T-helper 2 cell (primary cell): ENCODE measurements at regions not wholly inside any gene's neighbourhood (a gene's known extent, or its start where the extent isn't known, plus 50 kb on each side); places are given as distances from the start of the nearest gene placed in this dataset.
"Not testable (repeated sequence)": the region's sequence is repeated elsewhere in the genome, so short reads cannot be mapped to it uniquely, and the experiment has no call there.

Experiments
- DNase-seq, 5 experiments: peaks; one replicate each; pipeline versions ENCODE4 v3.0.0 to v3.0.0-alpha.2; 2012 to 2022

DNA sequence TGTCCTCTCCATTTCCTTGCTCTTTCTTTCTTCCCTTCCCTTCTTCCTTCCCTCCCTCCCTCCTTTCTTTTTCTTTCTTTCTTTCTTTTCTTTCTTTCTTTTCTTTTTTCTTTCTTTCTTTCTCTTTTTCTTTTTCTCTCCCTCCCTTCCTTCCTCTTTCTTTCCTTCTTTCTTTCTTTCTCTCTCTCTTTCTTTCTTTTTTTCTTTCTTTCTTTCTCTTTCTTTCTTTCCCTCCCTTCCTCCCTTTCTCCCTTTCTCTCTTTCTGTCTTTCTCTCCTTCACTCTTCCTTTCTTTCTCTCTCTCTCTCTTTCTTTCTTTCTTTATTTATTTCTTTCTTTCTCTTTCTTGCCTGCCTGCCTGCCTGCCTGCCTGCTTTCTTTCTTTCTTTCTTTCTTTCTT, 326.8 kb upstream of the ONECUT1 start:
- DNase-seq: not testable (repeated sequence)

DNA sequence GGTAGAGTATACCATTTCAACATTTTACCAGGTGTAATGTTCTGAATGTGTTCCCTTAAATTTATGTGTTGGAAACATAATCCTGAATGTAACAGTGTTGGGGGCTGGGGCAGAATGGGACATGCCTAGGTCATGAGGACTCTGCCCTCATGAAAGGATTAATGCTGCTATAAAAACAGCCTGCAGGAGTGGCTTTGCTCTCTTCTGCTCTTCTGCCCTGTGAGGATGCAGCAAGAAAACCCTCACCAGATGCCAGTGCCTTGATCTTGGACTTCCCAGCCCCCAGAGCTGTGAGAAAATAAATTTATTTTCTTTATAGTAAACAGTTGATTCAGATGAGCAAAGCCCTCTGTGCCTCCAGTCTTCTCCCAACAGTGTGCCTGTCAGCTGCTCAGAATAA, 326.0 kb upstream of the ONECUT1 start:
- DNase-seq: no peak

DNA sequence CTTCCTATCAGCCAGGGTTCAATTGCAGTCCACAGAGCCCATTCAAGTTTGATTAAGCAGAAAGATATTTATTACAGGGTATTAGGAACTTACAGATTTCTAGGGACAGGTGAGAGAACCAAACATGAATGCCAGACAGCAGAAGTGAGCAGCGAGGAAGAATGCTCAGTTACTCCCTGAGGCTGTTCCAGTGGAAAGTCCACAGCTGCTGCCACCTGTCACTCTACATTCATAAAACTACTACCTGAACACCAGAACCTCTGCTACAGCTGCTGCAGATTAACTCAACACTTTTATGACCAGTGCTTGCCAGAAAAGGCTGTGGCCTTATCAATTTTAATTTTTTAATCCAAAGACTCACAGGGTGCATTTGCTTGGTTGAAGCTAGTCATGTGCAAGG, 325.4 kb upstream of the ONECUT1 start:
- DNase-seq: no peak

DNA sequence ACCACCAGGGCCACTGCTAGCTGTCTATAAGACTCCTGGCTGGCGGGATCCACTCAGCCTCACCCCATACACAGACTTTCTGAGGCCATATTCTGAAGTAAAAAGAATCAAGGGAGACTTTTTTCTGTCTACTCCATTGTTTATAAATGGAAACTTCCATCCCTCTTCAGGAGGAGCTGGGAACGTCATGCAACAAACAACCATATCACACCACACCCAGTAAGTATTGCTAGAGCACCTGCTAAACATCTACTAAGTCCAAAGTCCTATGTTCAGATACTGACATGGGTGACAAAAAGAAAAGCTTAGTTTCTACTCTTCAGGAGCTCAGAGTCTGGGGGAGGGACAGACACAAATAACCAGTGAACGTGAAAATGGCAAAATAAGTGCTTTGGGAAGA, 324.8 kb upstream of the ONECUT1 start:
- DNase-seq: no peak

DNA sequence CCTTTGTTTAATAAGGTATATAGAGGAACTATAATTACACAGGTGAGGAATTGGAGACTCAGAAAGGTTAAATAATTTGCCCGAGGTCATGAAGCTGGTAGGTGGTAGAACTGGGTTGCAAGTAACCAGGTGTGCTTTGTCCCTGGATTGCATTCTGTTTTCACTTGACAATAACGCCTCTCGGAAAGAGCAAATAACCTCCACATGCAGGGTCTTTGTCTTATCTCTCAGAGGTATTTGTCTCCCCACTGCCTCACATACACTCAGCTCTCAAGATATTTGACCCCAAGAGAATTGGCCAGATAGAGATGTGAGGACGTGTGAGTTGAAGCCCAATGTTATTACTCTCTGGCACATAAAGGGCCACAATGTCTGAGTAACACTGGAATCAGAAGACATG, 320.9 kb upstream of the ONECUT1 start:
- no peak for DNase-seq

DNA sequence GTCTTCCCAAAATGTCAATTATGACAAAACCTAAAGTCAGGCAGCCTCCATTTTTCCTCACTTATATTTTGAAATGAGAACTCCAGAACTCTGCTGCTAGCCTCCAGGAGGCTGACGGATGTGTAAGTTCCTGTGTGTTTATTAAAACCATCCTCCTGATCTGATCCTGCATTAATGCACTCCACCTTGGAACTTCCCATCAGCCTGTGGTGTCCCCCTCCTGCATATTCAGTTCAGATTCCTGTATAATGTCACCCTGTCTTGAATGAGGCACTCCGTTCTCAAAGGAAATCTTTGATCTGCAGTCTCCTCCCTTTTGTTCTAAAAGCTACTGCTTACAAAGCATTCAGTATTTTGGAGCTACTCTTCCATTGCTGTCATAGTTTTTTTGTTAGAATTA, 318.2 kb upstream of the ONECUT1 start:
- no peak for DNase-seq

DNA sequence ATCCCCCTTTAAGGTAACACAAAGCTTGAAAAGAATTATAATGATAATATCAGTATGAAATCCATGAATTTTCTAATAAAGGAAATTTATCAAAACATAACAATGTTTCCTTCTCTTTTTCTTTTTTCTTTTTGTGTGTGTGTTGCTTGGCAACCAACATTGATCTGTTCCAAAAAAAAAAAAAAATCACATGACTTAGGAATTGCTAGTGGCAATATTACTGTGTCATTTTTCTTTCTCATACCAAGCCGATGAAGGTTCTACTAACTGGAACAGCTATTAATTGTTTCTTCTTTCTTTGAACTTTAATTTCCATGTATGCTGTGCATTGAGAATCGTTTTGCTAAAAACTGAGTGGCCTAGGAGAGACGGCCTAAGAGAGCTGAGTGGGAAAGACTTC, 317.7 kb upstream of the ONECUT1 start:
- no peak for DNase-seq

DNA sequence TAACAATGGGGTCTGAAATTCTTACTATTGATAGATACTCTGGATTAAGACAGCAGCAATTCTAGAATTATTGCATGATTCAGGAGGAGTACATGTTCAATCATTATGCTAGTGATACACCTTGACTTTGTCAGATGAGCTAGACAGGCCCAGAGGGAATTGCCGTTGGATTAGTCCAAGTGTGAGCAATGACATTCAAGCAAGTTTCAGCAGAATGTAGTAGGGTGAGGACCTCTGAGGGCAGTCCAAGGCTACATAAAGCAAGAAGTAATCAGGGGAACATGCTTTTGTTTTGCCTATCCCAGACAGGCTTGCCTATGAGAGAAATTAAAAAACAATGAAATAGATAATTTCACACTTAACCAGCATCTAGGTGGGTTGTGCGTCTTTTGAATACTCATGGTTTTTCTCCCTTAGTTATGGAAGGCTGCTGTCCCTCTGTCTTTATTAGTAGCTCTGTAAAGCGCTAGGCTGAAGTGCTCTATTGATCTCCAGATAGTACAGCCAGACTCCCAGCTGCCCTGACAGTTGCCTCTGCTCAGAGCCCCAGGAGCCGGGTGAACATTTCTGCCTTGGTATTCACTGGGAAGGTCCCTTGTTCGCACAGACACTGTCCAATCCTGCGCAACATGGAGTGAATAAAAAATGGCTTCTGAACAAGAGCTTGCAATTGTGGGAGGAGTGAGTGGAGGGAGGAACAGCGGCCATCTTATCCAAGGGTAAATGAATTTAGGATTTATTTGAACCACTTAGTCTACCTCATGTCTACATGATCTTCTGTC, 316.6 kb upstream of the ONECUT1 start:
- no peak for DNase-seq

DNA sequence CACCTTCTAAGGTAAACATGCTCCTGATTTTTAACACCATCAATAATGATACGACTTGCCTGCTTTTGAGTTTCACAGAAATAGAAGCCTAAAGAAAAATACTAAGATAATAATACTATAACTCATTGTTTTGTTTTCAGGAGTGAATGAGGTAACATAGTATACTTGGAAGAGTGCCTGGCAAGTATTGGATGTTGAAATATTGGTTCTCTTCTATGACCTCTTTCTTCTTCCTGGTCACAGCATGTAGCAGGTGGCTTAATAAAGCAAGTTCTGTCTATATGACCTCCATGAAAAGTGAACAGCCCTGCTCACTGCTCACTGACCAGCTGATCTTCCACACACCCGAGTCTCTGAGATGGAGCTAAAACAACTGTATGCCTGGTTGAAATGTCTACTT, 312.3 kb upstream of the ONECUT1 start:
- DNase-seq: no peak

DNA sequence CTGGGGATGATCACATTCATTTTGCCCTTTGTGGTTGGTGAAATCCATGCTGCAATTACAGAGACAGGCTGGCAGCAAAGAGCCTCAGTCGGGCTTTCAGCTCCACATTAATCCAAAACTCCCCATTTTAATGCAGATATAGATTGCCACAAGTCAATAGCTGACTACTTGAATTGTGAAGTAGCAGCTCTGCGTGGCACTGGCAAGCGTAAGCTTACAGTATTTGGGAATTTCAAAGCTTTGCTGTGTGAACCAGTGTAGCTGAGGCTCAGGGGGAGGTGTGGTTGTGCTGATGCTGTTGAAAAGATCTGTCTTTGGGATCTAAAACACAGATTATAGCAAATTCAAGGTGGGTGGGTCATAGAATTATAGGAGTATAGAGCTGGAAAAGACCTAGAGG, 290.3 kb upstream of the ONECUT1 start:
- no peak for DNase-seq

DNA sequence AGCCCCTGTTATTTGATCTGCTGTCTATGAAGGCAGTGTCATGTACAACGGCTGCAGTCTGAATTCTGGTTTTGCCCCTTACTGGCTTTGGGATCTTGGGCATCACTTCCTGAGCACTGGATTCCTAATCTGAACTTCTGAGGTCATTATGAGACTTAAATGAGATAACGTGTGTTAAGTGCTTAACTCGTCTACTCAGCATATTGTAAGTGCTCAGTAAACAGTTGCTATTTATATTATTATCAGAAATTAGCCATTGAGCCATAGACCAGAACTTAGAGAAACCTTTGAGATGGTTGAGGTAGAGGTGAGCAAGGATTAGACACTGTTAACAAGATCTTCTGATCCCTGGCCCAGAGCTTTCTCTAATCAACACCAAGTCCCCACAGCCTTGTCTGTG, 284.1 kb upstream of the ONECUT1 start:
- DNase-seq: no peak

DNA sequence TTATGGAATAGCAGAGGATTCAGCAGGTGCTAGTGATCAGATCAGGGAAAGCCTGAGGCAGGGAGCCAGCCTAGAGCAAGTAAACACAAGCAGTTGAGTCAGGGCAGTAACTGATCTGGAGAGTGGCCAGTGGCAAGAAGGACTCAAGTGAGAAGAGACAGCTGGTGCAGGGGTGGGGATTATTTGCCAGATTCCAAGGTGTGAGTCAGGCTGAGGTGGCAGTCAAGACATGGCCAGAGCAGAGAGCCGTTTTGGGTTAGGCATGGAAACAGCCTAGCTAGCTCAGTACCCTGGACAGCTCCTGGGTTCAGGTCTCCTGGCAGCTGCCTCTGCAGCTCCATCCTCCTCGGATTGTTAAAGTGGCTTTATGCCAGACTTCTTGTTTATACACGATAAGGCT, 281.9 kb upstream of the ONECUT1 start:
- peak in 1 of 5 experiments; percentile 22 for DNase-seq

DNA sequence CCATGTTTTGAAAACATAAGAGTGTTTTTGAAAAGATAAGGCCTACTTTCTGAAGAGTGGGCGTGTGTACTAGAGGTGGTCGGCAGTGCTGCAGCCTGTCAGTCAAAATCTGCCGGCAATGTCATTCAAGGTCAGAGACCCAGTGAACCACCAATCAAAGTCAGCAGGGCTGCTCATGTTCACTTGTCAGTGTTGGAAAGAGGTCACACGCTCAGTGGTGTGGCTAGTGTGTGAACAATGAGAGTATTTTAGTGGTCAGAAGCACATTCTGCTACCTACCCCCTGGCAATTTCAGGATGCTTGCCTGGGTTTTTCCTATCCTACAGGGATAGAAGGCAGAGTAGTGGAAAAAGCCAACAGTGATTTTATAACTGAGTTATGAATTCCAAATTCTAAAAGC, 278.5 kb upstream of the ONECUT1 start:
- no peak for DNase-seq

DNA sequence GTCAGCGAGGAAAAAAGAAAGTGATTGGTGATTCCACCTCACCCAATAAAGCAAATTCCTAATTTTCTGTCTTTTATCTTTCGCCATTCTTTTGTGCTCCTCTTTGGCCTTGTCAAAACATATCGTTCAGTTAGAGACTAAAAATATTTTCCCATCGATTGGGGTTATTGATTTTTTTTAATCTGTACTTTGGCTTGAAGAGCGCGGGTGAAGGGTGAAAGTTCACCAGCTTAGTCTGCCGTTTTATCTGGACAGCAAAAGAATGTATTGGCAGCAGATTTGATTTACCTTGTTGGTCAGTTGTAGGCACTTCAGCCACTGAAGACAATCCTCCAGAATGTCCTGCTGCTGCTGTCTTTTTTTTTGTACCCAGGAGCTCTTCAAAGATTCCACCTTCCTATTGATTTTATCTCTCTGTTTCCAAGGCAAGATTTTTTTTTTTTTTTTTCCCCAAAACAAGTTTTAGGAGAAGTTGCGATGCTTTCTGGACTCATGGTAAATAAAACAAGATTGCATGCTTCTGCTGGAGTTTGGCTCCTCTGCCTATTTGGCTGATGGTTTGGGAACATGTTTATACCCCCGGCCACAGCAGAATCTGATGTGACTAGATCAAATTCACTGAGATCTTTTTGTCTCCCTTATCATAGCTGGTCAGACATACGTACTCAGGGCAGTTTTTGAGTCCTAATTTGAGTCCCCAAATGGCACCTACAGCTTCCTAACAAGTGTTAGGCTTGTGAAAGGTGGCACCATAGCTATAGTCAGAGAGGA, 269.3 kb upstream of the ONECUT1 start:
- DNase-seq: no peak

DNA sequence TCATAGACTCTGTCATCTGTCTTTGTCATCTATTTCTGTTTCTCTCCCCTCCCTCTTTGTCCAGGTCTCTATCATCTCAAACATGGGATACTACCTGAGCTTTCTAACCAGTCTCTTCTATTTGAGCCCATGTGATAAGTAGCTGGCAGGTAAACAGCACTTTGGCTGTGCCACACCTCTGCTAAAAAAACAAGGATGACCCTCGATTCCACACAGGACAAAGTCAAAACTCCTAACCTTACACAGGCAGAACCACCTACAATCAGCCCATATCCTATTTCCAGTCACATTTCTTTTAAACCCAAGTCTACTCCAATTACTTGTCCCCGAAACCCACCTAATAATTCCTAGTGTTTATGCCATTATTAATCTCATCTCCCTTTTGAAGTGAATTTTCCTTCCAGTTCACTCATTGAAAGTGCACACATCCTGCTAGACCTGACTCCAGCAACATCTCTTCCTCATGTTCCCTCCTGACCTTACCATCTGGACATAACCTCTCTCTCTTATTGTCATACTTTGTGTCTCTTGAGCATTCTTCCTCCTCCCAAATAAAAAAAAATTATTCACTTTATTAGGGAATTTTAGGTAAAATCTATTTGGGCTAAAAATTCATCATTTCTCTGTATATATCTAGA, 256.1 kb upstream of the ONECUT1 start:
- DNase-seq: no peak

DNA sequence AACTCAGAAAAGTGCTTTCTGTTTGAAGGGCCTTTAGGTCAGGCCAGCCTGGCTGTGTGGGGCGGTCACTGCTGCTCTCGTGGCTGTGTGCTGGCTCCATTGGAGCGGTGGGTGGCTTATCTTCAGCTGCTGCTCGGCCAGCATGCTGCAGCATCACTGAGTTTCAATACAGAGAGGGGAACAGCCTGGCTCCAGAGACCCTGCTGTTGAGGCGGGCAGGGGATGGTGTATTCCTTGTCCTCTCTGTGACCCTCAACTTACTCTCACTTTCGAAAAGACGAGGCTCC, 248.5 kb upstream of the ONECUT1 start:
- DNase-seq: no peak

DNA sequence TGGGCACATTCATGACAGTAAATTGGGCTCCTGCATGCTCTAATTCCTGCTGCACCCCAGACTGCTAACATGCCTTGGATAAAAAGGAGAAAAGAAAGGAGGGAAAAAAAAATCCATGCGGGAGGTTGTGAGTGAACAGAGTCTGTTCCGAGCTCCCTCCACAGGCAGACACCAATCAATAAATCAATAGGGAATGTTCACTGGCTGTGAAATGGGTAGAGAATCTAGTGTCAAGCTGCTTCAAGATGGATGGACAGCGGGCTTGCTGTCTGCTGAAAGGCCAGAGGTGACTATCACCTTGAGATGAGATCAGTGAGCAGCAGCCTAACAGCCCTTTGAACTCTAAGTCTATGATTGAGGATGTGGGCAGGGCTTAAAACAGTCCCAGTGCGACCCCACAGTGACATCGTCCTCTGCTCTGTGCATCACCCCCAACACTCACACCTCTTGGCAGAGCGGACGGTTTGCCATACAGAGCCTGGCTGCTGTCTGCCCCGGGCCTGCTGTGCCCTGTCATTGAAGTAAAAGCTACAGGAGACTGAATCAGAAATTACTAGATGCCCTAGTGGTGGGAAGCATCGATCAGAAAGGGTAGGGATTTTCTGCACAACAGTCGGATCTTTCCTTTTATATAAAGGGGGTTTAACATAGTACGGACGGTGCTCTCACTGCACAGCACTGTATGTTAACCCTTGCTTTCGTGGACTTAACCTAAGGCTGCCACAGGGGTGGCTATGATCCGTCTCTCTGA, 247.9 kb upstream of the ONECUT1 start:
- no peak for DNase-seq

DNA sequence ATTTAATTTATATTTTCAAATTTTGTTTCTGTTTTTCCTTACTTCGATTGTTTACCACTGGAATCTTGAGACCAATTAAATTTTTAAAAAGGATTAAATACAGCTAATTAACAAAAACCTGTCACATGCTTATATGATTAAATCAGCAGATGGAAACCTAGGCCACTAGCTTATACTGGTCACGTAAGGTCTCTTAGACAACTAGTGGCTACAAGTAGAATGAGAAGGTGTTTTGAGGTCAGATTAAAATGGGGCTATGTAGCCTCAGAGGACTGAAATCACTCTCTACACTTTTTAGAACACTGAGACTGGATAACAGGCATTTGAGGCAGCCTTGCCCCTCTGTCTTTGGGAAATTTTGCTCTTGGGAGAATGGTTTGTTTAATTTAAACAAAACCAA, 246.5 kb upstream of the ONECUT1 start:
- no peak for DNase-seq

DNA sequence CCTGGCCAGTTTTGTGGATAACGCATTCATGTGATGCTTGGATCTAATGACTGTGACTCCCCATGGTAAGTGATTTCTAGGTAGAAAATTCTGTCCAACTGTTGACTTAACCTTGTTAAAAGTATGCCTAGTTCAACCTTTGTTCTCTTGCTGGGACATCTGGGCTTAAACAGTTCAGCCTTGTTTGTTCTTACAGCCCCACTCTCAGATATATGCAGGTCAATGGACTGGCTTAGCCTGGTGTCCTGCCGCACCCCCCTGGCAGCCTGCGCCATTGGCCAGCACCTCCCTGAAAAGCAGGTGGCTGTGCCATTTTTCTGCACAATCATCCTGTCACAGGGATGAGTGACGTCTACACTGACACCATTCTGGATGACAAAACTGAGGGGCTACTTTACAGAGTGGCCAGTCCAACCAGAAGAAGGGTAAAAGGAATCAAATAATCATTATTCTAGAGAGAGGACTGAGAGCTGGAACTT, 244.7 kb upstream of the ONECUT1 start:
- no peak for DNase-seq

DNA sequence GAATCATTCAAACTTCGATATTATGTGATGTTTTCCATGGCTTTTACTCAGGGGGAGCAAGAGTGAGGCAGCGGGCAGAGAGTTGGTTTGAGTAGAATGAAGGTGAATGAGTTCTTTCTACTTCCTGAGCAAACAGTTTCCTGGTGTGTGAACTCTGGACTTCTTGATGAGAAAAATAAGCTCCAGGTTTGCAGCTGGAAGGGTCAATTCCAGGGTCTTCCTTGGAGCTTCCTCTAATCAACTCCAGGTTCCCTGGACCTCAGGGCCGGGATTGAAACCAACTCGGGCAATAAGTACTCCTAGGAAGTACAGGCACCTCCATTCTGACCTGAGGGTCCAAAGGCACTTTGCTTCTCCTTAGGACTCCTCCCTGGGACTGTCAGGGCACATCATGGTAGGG, 243.6 kb upstream of the ONECUT1 start:
- no peak for DNase-seq

DNA sequence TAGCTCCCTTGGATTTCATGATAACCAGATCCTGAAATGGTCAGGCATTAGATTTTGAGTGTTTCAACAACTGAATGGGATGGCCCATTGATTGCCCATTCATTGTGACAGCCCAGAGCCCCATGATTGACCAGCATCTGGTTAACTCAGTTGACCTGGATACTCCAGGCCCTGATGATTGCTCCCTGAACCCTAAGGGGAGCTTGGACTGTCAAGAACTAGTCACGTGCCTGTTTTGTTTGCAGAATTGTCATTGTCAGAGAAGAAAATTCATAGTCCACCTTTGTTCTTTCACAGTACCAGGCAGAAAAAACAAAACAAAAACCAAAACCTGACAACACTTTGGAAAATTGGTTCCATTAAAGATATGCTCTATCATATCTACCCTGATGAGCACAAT, 241.3 kb upstream of the ONECUT1 start:
- DNase-seq: no peak

DNA sequence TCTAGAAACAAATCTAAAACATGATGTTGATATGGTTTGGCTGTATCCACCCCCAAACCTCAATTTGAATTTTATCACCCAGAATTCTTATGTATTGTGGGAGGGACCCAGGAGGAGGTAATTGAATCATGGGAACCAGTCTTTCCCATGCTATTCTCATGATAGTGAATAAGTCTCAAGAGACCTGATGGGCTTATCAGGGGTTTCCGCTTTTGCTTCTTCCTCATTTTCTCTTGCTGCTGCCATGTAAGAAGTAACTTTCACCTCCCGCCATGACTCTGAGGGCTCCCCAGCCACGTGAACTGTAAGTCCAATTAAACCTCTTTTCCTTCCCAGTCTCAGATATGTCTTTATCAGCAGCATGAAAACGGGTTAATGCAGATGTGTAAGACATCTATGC, 232.7 kb upstream of the ONECUT1 start:
- no peak for DNase-seq

DNA sequence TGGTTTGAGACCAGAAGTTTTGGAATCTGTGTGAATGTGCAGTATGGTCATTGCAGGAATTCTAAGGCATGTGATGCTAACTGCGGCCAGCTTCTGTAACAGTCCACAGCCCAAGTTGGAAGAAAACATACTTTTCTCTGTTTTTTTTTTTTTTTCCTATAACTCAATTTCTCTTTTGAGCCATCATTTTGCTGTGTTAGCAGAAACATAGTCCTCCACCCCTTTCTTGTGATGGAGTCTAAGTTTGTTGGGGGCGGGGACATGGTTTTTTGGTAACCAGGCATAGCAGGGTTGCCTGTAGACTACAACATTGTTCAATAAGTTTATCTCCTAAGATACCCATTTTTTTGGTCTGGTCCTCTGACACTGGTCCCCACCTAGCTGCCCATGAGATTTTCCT, 223.2 kb upstream of the ONECUT1 start:
- DNase-seq: no peak
